HepG2 (cell line): ENCODE measurements at regions not wholly inside any gene's neighbourhood (a gene's known extent, or its start where the extent isn't known, plus 50 kb on each side); places are given as distances from the start of the nearest gene placed in this dataset.

Experiments used
- ATAC-seq: fragments of 200-7000 bp; cut with Tn5 transposase; 3 replicates; pipeline ENCODE4 v1.9.1; 2020; ENCODE audit warnings: mild to moderate bottlenecking, moderate library complexity
- BruUV-seq: library from RNA; stranded (reverse); fragments of 400-500 nt; replicated peaks from 2 replicates; lab custom pipeline; 2021; lab: Mats Ljungman, UMichigan
- CTCF ChIA-PET: fragments of 300-600 bp; formaldehyde crosslinking; extraction: SDS; loops from one replicate; lab custom pipeline; 2021; ENCODE audit warnings: low total read pairs, inconsistent platforms, low intra/inter-chr PET ratio; lab: Yijun Ruan, JAX
- POLR2A ChIA-PET: fragments of 350-600 bp; sonication (Branson Sonifier 250); formaldehyde crosslinking; loops from one replicate; lab custom pipeline; 2020; ENCODE audit warnings: antibody characterized with exemption, inconsistent platforms; lab: Yijun Ruan, JAX
- DNase-seq: peaks from one replicate; pipeline ENCODE4 v3.0.0-alpha.2; 2015; ENCODE audit warnings: low spot score
- FAIRE-seq: peaks from 3 replicates; lab custom pipeline; 2011; peaks lifted over from hg19 to GRCh38; lab: Jason Lieb, UNC
- H2AFZ ChIP-seq: one replicate; pipeline ENCODE4 v1.6.1; 2011; ENCODE audit warnings: low read length, inconsistent platforms
- H3K27ac ChIP-seq: fragments of 300-600 bp; 3 replicates; pipeline ENCODE4 v1.8.0; 2011; ENCODE audit warnings: mixed run types, mild to moderate bottlenecking, mixed read lengths, low read length, inconsistent platforms; ENCODE audit not compliant: insufficient read depth; ENCODE audit errors: extremely low read length
- H3K27me3 ChIP-seq, 2 experiments: fragments of 200-600 bp in 1 of 2; 2 replicates in 1 of 2; 3 replicates in 1 of 2; pipeline versions ENCODE4 v1.6.0 to v1.8.0; 2011; ENCODE audit warnings: low read length in 2 of 2, mild to moderate bottlenecking in 2 of 2, moderate library complexity in 2 of 2, inconsistent platforms in 1 of 2; ENCODE audit not compliant: insufficient read depth in 2 of 2, control insufficient read depth in 1 of 2
- H3K36me3 ChIP-seq, 2 experiments: fragments of 200-600 bp in 1 of 2; replicated peaks in 1 of 2; 2 replicates in 1 of 2; 3 replicates in 1 of 2; pipeline versions ENCODE4 v1.5.1 to v1.8.0; 2011; ENCODE audit warnings: low read length in 2 of 2, inconsistent platforms in 1 of 2; ENCODE audit not compliant: insufficient read depth in 2 of 2, control insufficient read depth in 1 of 2
- H3K4me1 ChIP-seq: 2 replicates; pipeline ENCODE4 v1.5.1; 2012; ENCODE audit warnings: low read length, inconsistent platforms; ENCODE audit not compliant: insufficient read depth
- H3K4me2 ChIP-seq: 2 replicates; pipeline ENCODE4 v1.6.0; 2011; ENCODE audit warnings: low read depth, low read length, inconsistent platforms
- H3K4me3 ChIP-seq, 3 experiments: fragments of 200-600 bp in 1 of 3; sonication (generic), shearing (Covaris generic) in 1 of 3; replicated peaks in 1 of 3; 2 replicates each; pipeline ENCODE4 v1.5.1; 2011 to 2016; ENCODE audit warnings: low read length in 3 of 3, inconsistent platforms in 2 of 3, low read depth in 2 of 3, mild to moderate bottlenecking in 2 of 3, control low read depth in 1 of 3, mixed read lengths in 1 of 3; ENCODE audit not compliant: insufficient read depth in 1 of 3
- H3K79me2 ChIP-seq: one replicate; pipeline ENCODE4 v1.6.1; 2011; ENCODE audit warnings: low read length, inconsistent platforms; ENCODE audit not compliant: insufficient read depth
- H3K9ac ChIP-seq: 2 replicates; pipeline ENCODE4 v1.6.0; 2011; ENCODE audit warnings: mild to moderate bottlenecking, low read depth, low read length, inconsistent platforms; ENCODE audit not compliant: insufficient read depth
- H3K9me3 ChIP-seq: 2 replicates; pipeline ENCODE4 v1.5.1; 2012; ENCODE audit warnings: mild to moderate bottlenecking, low read length
- H4K20me1 ChIP-seq: 2 replicates; pipeline ENCODE4 v1.6.0; 2011; ENCODE audit warnings: inconsistent platforms, mild to moderate bottlenecking, low read length, moderate library complexity; ENCODE audit not compliant: insufficient read depth
- ELF3 ChIP-seq: IDR thresholded peaks from 2 replicates; pipeline ENCODE4 v1.6.1; 2016; ENCODE audit warnings: missing genetic modification reagents, missing compliant biosample characterization
- HHEX ChIP-seq: IDR thresholded peaks from 2 replicates; pipeline ENCODE4 v1.6.1; 2016; ENCODE audit warnings: control low read depth
- NR2F1 ChIP-seq, 2 experiments: fragments of 450-650 bp in 1 of 2; formaldehyde crosslinking in 1 of 2; IDR thresholded peaks; 2 replicates each; pipeline versions ENCODE4 v1.5.0 to v1.6.1; 2016 to 2020; ENCODE audit warnings: mild to moderate bottlenecking in 1 of 2, missing compliant biosample characterization in 1 of 2, missing genetic modification reagents in 1 of 2, moderate library complexity in 1 of 2
- ZBTB20 ChIP-seq: sonication (generic); formaldehyde crosslinking; IDR thresholded peaks from 2 replicates; pipeline ENCODE4 v1.8.1; 2023; ENCODE audit warnings: missing genetic modification reagents, low read depth, mild to moderate bottlenecking, borderline replicate concordance
- ZNF296 ChIP-seq: sonication (generic); formaldehyde crosslinking; conservative IDR thresholded peaks from 2 replicates; pipeline ENCODE4 v1.5.0; 2020; ENCODE audit warnings: mild to moderate bottlenecking, missing genetic modification reagents
- ZNF496 ChIP-seq: sonication (generic); formaldehyde crosslinking; IDR thresholded peaks from 2 replicates; pipeline ENCODE4 v1.8.1; 2023; ENCODE audit warnings: mild to moderate bottlenecking, moderate library complexity, missing genetic modification reagents; ENCODE audit not compliant: insufficient replicate concordance
- WGBS: methylation state at CpG from one replicate; pipeline ENCODE4 v1.1.6; 2017; ENCODE audit warnings: low lambda C conversion rate; 5-methylcytosine and 5-hydroxymethylcytosine counted together
- in situ Hi-C: cut with HindIII; loops from 2 replicates; pipeline ENCODE4 v1.10.0; 2017; ENCODE audit warnings: low pct_unique_long_range_greater_than_20kb; ENCODE audit not compliant: extremely low pct_ligation_motif_present
- intact Hi-C: fragments of 100-400 bp; cut with micrococcal nuclease; formaldehyde crosslinking; loops from one replicate; pipeline ENCODE4 v1.10.0; 2022; ENCODE audit not compliant: unreplicated experiment
- TF ChIP-seq, protein P1 (sequence below): sonication (generic); formaldehyde crosslinking; IDR thresholded peaks from 2 replicates; pipeline ENCODE4 v1.5.0; 2020; ENCODE audit warnings: mild to moderate bottlenecking, missing genetic modification reagents, moderate library complexity
- TF ChIP-seq, protein P2 (sequence below): sonication (generic); formaldehyde crosslinking; IDR thresholded peaks from 2 replicates; pipeline ENCODE4 v1.4.0; 2020; ENCODE audit warnings: mild to moderate bottlenecking, missing genetic modification reagents
- TF ChIP-seq, protein P3 (sequence below): sonication (generic); formaldehyde crosslinking; IDR thresholded peaks from 2 replicates; pipeline ENCODE4; 2020; ENCODE audit warnings: missing genetic modification reagents, mild to moderate bottlenecking, borderline replicate concordance

DNA sequence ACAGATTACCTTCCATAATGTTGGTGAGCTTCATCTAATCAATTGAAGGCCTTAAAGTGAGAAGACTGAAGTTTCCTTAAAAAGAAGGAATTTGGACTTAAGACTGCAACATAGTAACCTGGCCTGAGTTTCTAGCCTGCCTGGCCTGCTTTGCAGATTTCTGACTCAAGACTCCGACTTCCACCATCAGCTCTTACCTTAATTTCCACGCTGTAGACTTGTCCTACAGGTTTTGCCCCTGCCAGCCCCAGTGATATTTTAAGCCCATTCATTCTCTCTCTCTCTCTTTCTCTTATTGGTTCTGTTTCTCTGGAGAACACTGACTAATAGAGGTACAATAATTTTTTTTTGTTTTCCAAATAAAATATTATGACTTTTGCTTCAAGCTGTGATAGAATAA, 862.3 kb upstream of the GHITM start:
- Histone ChIP-seq H2AFZ (no peak overlapping the region), H3K4me3 (no peak overlapping the region), H3K4me2 (no peak overlapping the region), H3K79me2 (no peaks in the 10 kb centered on the region), H4K20me1 (no peaks in the 10 kb centered on the region), H3K4me1 (no peaks in the 10 kb centered on the region), H3K9ac (no peak overlapping the region), H3K36me3 (no peaks in the 10 kb centered on the region), H3K27ac (no peak overlapping the region), H3K27me3 (no peaks in the 10 kb centered on the region), H3K9me3 (peaks cover 61% of the 10 kb centered on the region)
- TF ChIP-seq, protein P1, sequence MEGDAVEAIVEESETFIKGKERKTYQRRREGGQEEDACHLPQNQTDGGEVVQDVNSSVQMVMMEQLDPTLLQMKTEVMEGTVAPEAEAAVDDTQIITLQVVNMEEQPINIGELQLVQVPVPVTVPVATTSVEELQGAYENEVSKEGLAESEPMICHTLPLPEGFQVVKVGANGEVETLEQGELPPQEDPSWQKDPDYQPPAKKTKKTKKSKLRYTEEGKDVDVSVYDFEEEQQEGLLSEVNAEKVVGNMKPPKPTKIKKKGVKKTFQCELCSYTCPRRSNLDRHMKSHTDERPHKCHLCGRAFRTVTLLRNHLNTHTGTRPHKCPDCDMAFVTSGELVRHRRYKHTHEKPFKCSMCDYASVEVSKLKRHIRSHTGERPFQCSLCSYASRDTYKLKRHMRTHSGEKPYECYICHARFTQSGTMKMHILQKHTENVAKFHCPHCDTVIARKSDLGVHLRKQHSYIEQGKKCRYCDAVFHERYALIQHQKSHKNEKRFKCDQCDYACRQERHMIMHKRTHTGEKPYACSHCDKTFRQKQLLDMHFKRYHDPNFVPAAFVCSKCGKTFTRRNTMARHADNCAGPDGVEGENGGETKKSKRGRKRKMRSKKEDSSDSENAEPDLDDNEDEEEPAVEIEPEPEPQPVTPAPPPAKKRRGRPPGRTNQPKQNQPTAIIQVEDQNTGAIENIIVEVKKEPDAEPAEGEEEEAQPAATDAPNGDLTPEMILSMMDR (CRISPR knock-in tag), result no peak
- no peak for TF ChIP-seq HHEX (CRISPR knock-in tag)
- TF ChIP-seq ZNF296 (CRISPR knock-in tag), result no peak
- TF ChIP-seq, protein P2, sequence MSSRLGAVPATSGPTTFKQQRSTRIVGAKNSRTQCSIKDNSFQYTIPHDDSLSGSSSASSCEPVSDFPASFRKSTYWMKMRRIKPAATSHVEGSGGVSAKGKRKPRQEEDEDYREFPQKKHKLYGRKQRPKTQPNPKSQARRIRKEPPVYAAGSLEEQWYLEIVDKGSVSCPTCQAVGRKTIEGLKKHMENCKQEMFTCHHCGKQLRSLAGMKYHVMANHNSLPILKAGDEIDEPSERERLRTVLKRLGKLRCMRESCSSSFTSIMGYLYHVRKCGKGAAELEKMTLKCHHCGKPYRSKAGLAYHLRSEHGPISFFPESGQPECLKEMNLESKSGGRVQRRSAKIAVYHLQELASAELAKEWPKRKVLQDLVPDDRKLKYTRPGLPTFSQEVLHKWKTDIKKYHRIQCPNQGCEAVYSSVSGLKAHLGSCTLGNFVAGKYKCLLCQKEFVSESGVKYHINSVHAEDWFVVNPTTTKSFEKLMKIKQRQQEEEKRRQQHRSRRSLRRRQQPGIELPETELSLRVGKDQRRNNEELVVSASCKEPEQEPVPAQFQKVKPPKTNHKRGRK (CRISPR knock-in tag), result no peak
- no peak for TF ChIP-seq NR2F1 (CRISPR knock-in tag; IDR thresholded peaks at IDR 0.05)
- TF ChIP-seq, protein P3, sequence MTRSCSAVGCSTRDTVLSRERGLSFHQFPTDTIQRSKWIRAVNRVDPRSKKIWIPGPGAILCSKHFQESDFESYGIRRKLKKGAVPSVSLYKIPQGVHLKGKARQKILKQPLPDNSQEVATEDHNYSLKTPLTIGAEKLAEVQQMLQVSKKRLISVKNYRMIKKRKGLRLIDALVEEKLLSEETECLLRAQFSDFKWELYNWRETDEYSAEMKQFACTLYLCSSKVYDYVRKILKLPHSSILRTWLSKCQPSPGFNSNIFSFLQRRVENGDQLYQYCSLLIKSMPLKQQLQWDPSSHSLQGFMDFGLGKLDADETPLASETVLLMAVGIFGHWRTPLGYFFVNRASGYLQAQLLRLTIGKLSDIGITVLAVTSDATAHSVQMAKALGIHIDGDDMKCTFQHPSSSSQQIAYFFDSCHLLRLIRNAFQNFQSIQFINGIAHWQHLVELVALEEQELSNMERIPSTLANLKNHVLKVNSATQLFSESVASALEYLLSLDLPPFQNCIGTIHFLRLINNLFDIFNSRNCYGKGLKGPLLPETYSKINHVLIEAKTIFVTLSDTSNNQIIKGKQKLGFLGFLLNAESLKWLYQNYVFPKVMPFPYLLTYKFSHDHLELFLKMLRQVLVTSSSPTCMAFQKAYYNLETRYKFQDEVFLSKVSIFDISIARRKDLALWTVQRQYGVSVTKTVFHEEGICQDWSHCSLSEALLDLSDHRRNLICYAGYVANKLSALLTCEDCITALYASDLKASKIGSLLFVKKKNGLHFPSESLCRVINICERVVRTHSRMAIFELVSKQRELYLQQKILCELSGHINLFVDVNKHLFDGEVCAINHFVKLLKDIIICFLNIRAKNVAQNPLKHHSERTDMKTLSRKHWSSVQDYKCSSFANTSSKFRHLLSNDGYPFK (CRISPR knock-in tag), result no peak
- TF ChIP-seq ELF3, result no peak
- no peak for TF ChIP-seq ZBTB20
- no peak for TF ChIP-seq ZNF496
- DNase-seq (no peak), FAIRE-seq (no peak), ATAC-seq (no peak)
- in situ Hi-C loops, result no loop called here
- ChIA-PET POLR2A (no interaction called here), CTCF (no interaction called here)
- WGBS, result 0% methylated on average over 2 of the region's 2 CpGs
- intact Hi-C loops, result no loop called here
- BruUV-seq, result no TSS peak
